ENCODE measurements at regions not wholly inside any gene's neighbourhood (a gene's known extent, or its start where the extent isn't known, plus 50 kb on each side); places are given as distances from the start of the nearest gene placed in this dataset.

- no peak for DNase-seq
Observed at GRCh38 chr21:35850029-35850428, 210.3 kb downstream of the SETD4 start.

- no peak for DNase-seq
Observed at GRCh38 chr21:35849144-35849543, 211.2 kb downstream of the SETD4 start.

GRCh38 chr21:35843911-35844667 lies 216.2 kb downstream of the SETD4 start:
- DNase-seq = peak in 2 of 51 donors; percentile 4 to 17

- no peak for DNase-seq
Observed at GRCh38 chr21:35840949-35841348, 219.4 kb downstream of the SETD4 start.

- peak in 23 of 51 donors; percentile 1 to 47 (median 24) for DNase-seq
Observed at GRCh38 chr21:35840197-35840799, 220.0 kb downstream of the SETD4 start.

GRCh38 chr21:35838987-35839763 lies 221.2 kb downstream of the SETD4 start:
- DNase-seq = no peak

GRCh38 chr21:35838350-35838749 lies 222.0 kb downstream of the SETD4 start:
- no peak for DNase-seq

- DNase-seq = no peak
Observed at GRCh38 chr21:35833991-35834390, 226.3 kb downstream of the SETD4 start.

GRCh38 chr21:35833388-35833787 lies 226.9 kb downstream of the SETD4 start:
- DNase-seq = no peak

- DNase-seq = no peak
Observed at GRCh38 chr21:35831230-35831629, 229.1 kb downstream of the SETD4 start.

GRCh38 chr21:35829067-35829466 lies 231.3 kb downstream of the SETD4 start:
- DNase-seq = no peak

GRCh38 chr21:35828161-35828560 lies 232.2 kb downstream of the SETD4 start:
- no peak for DNase-seq

- no peak for DNase-seq
Observed at GRCh38 chr21:35827004-35827403, 233.3 kb downstream of the SETD4 start.

- DNase-seq = no peak
Observed at GRCh38 chr21:35825370-35826353, 234.7 kb downstream of the SETD4 start.

GRCh38 chr21:35824136-35824535 lies 236.2 kb downstream of the SETD4 start:
- no peak for DNase-seq

- no peak for DNase-seq
Observed at GRCh38 chr21:35819134-35819533, 241.2 kb downstream of the SETD4 start.

GRCh38 chr21:35818597-35818996 lies 241.7 kb downstream of the SETD4 start:
- no peak for DNase-seq

GRCh38 chr21:35814858-35815619 lies 245.3 kb downstream of the SETD4 start:
- no peak for DNase-seq

GRCh38 chr21:35812679-35813078 lies 247.6 kb downstream of the SETD4 start:
- DNase-seq = no peak

- DNase-seq = no peak
Observed at GRCh38 chr21:35811191-35811806, 249.0 kb downstream of the SETD4 start.

Data from hypothalamus (tissue), 51 donors.